Activated CD4-positive, alpha-beta T cell treated with anti-CD3 and anti-CD28 coated beads for 48 hours (primary cell): ENCODE measurements at regions not wholly inside any gene's neighbourhood (a gene's known extent, or its start where the extent isn't known, plus 50 kb on each side); places are given as distances from the start of the nearest gene placed in this dataset.

Experiments
- DNase-seq: peaks from one replicate; pipeline ENCODE4 v3.0.0-alpha.2; 2020

DNA sequence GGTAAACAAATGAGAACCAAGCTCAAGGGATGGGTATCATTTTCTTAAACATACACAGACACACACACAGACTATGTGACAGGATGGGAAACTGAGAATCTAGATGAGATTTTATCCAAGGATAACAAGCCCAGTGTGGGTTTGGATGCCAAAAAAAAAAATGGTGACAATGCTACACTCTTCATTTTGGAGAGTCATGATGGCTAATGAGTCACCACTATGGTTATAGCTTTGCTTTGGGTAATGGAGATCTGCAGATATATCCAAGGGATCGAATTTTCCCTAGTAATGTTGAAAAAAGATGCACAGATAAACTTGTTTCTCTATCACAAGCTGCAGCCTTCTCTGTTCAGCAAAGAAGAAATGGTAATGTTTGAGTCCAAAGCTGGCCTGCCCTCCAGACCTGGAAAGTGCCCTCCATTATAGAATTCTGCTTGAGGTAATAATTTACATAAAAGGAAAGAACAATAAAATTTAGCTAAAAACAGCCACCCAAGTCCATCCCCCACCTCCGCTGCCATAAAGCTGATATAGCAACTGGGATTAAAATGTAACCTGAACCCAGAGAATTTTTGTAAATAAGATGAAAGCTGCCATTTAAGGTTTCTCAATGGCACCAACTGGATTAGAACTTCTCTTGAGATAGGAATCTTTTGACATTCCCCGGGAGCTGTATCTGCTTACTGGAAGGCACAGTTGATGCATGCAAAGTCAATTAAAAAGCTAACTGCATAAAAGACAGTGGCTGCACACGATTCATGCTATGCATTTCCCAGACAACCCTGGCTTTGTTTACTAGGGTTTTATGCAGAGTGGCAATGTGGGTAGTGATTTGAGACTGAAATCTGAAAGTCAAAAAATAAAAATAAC lies 395.2 kb upstream of the LYPLAL1 start:
- DNase-seq, result no peak

- no peak for DNase-seq
Observed at GRCh38 chr1:218779341-218780100, 394.2 kb upstream of the LYPLAL1 start.

- DNase-seq, result no peak
Observed at GRCh38 chr1:218783131-218783530, 390.5 kb upstream of the LYPLAL1 start.

- no peak for DNase-seq
Observed at GRCh38 chr1:218783916-218784315, 389.8 kb upstream of the LYPLAL1 start.

- no peak for DNase-seq
Observed at GRCh38 chr1:218785928-218786327, 387.8 kb upstream of the LYPLAL1 start.

DNA sequence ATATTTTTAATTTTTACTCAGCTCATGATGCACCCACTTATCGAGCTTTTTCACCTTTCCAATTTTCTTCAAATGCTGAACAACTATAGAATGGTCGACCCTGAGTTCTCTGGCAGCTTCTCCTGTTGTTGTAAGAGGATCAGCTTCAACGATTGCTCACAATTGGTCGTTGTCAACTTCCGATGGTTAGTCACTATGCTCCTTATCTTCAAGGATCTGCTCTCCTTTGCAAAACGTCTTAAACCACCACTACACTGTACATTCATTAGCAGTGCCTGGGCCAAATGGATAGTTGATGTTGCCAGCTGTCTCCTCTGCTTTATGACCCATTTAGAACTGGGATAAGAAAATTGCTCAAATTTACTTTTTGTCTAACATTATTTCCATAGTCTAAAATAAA lies 385.9 kb upstream of the LYPLAL1 start:
- no peak for DNase-seq

GRCh38 chr1:218796773-218797172 lies 376.9 kb upstream of the LYPLAL1 start:
- DNase-seq, result no peak

GRCh38 chr1:218802799-218803198 lies 370.9 kb upstream of the LYPLAL1 start:
- DNase-seq, result no peak

GRCh38 chr1:218803351-218803997 lies 370.2 kb upstream of the LYPLAL1 start:
- no peak for DNase-seq

DNA sequence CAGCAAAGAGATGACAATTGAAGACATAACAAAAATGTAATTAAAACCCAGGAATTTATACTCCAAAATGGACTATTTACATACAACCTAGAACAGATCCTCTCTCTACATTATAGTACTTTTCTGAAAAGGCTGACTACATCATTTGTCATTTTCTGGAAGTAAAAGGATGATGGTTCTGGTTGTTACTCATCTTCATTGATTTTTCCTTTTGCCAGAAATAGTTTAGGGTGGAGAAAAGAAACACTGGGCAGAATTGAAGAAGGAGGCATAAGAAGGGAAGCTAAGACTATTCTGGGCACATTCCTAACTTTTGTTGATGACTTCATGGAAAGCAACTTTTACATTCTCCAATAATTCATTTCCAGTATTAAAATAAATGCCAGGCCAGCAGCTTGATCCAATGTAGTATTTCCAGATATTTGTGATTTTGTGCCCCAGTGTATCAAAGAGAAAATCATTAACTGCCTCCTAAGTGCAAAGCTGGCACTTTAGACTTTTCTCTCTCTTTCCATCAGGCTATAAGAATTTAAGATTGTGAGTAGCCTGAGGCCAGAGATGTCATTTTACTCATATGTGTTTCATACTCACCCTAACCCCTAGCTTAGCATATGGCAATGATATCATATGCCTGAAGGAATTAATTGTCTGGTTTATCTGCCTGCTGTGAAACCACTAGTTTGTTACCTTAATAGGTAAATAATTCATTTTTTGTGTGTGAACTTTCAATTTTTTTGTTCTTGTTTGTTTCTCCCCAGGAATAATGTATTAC lies 369.5 kb upstream of the LYPLAL1 start:
- no peak for DNase-seq

- DNase-seq, result no peak
Observed at GRCh38 chr1:218809061-218809460, 364.6 kb upstream of the LYPLAL1 start.

DNA sequence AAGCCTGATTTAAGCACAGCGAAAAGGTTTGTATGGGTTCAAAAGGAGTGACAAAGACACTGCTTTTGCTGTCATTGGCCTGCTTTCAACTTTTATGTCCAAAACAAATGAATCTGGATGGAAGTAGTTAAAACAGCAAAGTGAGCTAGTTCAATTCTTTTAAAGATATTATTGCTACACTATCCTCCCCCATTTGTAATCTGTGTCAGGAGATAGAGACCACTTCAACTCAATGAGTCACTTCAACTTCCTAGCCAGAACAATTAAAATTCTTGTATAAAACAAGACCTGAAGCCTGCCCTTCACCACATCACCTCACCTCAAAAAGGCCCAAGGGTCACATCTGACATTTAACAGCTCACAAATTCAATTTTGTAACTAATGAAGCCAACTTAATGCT lies 364.1 kb upstream of the LYPLAL1 start:
- DNase-seq, result no peak

GRCh38 chr1:218810306-218810705 lies 363.4 kb upstream of the LYPLAL1 start:
- DNase-seq, result no peak

DNA sequence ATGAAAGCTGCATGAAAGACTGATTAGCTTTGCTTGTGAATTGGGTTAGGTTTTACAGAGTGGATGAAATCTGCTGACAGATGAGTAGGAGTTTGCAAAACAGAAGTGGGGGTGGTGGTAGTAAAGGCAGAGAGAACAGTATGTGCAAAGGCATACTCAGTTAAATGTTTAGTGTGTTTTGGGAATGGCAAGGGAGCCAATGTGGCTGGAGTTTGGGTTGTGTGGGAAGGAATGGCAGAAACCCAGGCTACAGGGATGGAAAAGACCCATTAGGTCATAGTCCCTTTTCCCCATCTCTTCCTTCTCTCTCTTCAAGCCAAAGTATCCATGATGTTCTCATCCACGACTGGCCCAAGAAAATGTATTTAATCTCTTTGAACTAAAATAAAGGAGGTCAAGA lies 362.2 kb upstream of the LYPLAL1 start:
- no peak for DNase-seq

- DNase-seq, result no peak
Observed at GRCh38 chr1:218812360-218812759, 361.3 kb upstream of the LYPLAL1 start.

GRCh38 chr1:218813237-218813636 lies 360.4 kb upstream of the LYPLAL1 start:
- DNase-seq, result no peak

- no peak for DNase-seq
Observed at GRCh38 chr1:218815076-218815475, 358.6 kb upstream of the LYPLAL1 start.

DNA sequence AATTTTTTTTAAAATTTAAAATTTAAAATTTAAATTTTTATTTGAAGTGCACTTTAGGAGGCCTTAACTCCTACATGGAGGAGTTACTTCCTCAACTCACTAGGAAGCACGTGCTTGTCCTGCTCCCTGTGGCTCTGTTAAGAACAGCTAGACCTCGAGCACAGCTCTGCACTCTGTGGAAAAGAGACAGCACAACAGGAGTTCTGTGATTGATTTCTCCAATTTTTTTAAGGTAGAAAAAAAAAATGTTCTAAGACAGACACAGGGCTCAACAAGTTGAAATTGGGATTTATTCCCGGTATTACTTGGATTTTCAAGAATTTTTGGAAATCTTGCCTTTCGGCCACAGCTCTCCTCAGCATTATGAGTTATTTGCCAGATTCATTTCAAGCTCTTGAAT lies 356.6 kb upstream of the LYPLAL1 start:
- no peak for DNase-seq

- DNase-seq, result no peak
Observed at GRCh38 chr1:218817691-218818465, 355.8 kb upstream of the LYPLAL1 start.

DNA sequence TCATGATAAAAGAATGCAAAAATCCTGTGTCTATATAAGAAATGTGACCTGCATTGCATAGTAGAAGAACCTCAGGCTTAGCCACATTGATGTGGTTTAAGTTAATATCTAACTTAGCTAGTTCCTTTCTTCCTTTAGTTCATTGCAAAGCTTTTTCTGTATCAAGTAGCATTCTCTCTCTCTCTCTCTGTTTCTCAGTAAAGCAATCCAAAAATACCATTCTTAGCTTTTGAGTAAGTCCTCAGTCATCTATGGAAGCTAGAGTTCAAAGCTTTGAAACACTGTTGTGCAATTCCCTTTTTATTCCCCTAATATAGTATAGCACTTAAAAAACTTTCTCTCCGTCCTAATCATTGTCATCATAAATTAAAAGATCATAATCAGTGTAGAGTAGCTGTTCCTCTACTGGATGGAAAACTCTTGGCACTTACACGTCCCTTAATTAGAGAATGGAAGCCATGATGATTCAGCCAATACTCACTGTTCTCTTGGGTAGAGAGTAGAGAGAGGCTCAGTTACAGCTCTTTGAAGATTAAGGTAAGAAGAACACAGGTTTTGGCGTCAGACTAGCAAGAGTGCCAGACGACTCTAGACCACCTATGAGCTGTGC lies 350.3 kb upstream of the LYPLAL1 start:
- no peak for DNase-seq

DNA sequence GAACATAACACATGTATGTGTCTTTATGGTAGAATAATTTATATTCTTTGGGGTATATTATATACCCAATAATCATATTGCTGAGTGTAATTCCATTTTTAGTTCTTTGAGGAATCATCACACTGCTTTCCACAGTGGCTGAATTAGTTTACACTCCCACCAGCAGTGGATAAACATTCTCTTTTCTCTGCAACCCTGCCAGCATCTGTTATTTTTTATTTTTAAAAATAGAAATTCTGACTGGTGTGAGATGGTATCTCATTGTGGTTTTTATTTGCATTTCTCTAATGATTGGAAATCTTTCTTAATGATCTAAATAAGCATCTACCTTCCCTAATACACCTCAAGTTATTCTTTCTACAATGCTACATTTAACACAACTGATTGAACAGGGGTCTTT lies 346.2 kb upstream of the LYPLAL1 start:
- no peak for DNase-seq
